Thymus (tissue), 11 donors: ENCODE measurements at regions not wholly inside any gene's neighbourhood (a gene's known extent, or its start where the extent isn't known, plus 50 kb on each side); places are given as distances from the start of the nearest gene placed in this dataset.
"Not testable (repeated sequence)": the region's sequence is repeated elsewhere in the genome, so short reads cannot be mapped to it uniquely, and the experiment has no call there.

Source experiments
- DNase-seq, 9 donors: peaks; one replicate each; pipeline ENCODE4 v3.0.0-alpha.2; 2013; ENCODE audit warnings: low spot score in 9 of 9, low read depth in 6 of 9, missing footprints in 1 of 9
- H3K27ac ChIP-seq, 2 donors: one replicate each; pipeline ENCODE4 v1.5.1; 2013; ENCODE audit warnings: control low read depth in 1 of 2, low read depth in 1 of 2, low read length in 1 of 2, mild to moderate bottlenecking in 1 of 2, moderate library complexity in 1 of 2
- H3K27me3 ChIP-seq, 2 donors: one replicate each; pipeline ENCODE4 v1.5.1; 2013; ENCODE audit warnings: low read length in 1 of 2; ENCODE audit not compliant: control insufficient read depth in 2 of 2, insufficient read depth in 1 of 2
- H3K36me3 ChIP-seq, 2 donors: one replicate each; pipeline ENCODE4 v1.5.1; 2013; ENCODE audit warnings: low read length in 1 of 2, mild to moderate bottlenecking in 1 of 2, moderate library complexity in 1 of 2; ENCODE audit not compliant: control insufficient read depth in 2 of 2, insufficient read depth in 2 of 2
- H3K4me1 ChIP-seq, 2 donors: one replicate each; pipeline ENCODE4 v1.5.1; 2013; ENCODE audit warnings: low read length in 2 of 2; ENCODE audit not compliant: control insufficient read depth in 2 of 2, insufficient read depth in 2 of 2
- H3K4me3 ChIP-seq, 2 donors: one replicate each; pipeline ENCODE4 v1.5.1; 2013; ENCODE audit warnings: low read length in 2 of 2, control low read depth in 1 of 2, mild to moderate bottlenecking in 1 of 2
- H3K9me3 ChIP-seq, 2 donors: one replicate each; pipeline ENCODE4 v1.5.1; 2013; ENCODE audit warnings: low read length in 1 of 2, mild to moderate bottlenecking in 1 of 2; ENCODE audit not compliant: control insufficient read depth in 2 of 2, insufficient read depth in 1 of 2
- WGBS: extraction: QIAGEN DNeasy Blood & Tissue Kit; methylation state at CpG from one replicate; pipeline ENCODE4 v1.1.7; 2013; 5-methylcytosine and 5-hydroxymethylcytosine counted together
- donor health status: healthy.

DNA sequence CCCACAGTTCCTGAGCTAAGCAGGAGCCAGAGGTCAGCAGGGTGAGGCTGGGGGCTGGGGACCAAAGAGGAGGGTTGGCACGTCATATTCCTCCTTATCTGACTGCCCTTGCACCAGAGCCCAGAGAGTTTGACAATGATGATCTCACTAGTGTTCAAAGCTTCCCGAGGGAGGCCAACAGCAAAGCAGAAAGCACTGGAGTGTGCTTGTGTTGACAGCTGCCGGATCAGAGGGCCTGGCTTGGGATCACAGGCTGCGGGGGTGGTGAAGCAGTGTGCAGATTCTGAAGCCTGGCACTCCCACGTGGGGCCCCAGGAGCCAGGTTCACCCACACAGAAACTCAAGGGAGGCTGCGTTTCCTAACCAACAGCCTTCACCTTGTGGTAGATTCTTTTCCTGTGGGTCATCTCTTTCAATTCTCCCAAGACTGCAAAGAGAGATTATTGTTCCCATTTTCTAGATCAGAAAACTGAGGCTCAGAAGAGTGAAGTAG is 89.8 kb downstream of the TRIM43 start:
- not testable (repeated sequence) for H3K4me3 ChIP-seq, H3K27ac ChIP-seq, H3K36me3 ChIP-seq, H3K27me3 ChIP-seq, H3K9me3 ChIP-seq
- peaks cover 0 to 17% of the 10 kb centered on the region in 2 donors for H3K4me1 ChIP-seq
- peak in 1 of 9 donors; percentile 16 for DNase-seq
- WGBS: 72% methylated on average over 6 of the region's 6 CpGs

DNA sequence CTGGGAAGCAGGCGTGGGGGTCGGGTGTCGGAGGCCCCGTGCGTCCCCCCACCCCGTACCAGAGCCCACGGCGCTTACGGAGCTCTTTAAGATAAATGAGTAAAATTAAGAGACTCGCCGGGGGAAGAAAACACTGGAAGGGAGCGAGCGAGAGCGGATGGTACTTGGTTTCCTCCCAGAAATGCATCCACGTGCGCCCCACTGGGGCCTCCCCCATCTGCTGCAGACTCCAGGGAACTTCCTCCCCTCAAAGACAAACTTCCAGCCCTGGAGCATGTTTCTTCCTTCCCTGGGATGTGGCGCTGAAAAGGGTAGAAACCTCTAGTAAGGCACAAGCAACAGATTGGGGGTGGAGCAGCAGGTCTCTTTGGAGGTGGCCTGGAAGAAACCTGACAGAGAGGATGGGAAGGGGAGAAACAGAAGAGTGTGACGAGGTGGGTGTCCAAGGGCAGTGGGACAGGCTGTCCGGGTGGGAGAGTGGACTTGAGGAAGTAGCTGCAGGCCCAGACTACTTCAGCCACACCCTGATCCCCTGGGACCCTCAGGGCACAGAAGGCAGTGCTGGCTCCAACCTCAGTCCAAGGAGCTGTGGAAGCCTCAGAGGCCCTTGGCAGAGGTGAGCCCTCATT is 91.2 kb downstream of the TRIM43 start:
- peak in 1 of 9 donors; percentile 38 for DNase-seq
- not testable (repeated sequence) for H3K27me3 ChIP-seq, H3K36me3 ChIP-seq, H3K9me3 ChIP-seq
- WGBS: 10% methylated on average over 19 of the region's 19 CpGs
- Histone ChIP-seq H3K27ac (peak overlapping the region; percentile 54 to 72), H3K4me1 (peaks cover 0 to 17% of the 10 kb centered on the region in 2 donors), H3K4me3 (peak overlapping the region; percentile 58 to 59)

DNA sequence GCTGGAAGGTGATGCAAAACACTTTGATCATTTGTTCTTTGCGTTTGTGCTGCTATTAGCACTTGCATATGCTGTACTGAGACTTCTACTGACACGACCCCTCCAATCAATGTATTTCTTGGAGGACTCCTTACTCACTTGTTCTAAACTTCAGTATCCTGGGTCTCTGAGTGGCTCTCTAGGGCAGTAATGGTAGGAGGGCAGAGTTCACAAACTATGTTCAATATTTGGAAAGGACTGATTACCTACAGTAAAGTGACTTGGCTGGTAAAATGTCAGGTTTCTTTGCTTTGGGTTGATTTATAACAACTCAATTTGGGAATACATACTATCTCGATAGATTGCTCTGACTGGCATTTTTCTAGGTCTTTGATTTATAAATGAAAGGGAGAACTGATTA is 93.7 kb downstream of the TRIM43 start:
- H3K9me3 ChIP-seq: no peaks in the 10 kb centered on the region
- H3K27ac ChIP-seq: no peak overlapping the region
- no peaks in the 10 kb centered on the region for H3K36me3 ChIP-seq
- no peak overlapping the region for H3K4me3 ChIP-seq
- no peaks in the 10 kb centered on the region for H3K27me3 ChIP-seq
- H3K4me1 ChIP-seq: peaks cover 0 to 17% of the 10 kb centered on the region in 2 donors
- 97% methylated on average over 3 of the region's 3 CpGs for WGBS
- no peak for DNase-seq

- not testable (repeated sequence) for H3K9me3 ChIP-seq, H3K36me3 ChIP-seq, H3K27me3 ChIP-seq, DNase-seq, H3K4me3 ChIP-seq, H3K27ac ChIP-seq
- 93% methylated on average over 5 of the region's 5 CpGs for WGBS
- H3K4me1 ChIP-seq: peaks cover 0 to 17% of the 10 kb centered on the region in 2 donors
Measured at GRCh38 chr2:95686056-95686825, 94.4 kb downstream of the TRIM43 start.

DNA sequence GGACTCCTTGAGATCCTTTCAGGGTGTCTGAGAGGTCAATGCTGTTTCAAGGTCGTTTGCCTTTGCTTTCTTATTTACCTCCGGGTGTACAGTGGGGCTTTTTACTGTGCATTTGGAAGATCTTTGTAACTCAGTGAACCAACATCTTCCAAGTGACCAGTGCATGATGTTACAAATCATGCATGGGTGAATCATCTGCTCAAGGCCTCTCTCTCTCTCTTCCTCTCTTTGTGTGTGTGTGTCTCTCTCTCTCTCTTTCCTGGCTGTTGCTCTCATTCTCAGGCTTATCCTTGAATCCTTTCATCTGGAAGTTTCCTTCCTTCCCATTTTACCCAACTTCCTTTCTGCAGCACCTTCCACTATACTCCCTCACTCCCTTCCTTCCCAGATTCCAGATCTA is 96.1 kb downstream of the TRIM43 start:
- DNase-seq, H3K4me1 ChIP-seq, H3K27ac ChIP-seq, H3K27me3 ChIP-seq, H3K36me3 ChIP-seq, H3K9me3 ChIP-seq, H3K4me3 ChIP-seq: not testable (repeated sequence)
- WGBS: 80% methylated on average over 2 of the region's 2 CpGs

- H3K9me3 ChIP-seq, H3K36me3 ChIP-seq, H3K4me1 ChIP-seq, DNase-seq, H3K27ac ChIP-seq, H3K4me3 ChIP-seq, H3K27me3 ChIP-seq: not testable (repeated sequence)
- WGBS: 95% methylated on average over 7 of the region's 7 CpGs
Measured at GRCh38 chr2:95691210-95691609, 99.4 kb downstream of the TRIM43 start.

DNA sequence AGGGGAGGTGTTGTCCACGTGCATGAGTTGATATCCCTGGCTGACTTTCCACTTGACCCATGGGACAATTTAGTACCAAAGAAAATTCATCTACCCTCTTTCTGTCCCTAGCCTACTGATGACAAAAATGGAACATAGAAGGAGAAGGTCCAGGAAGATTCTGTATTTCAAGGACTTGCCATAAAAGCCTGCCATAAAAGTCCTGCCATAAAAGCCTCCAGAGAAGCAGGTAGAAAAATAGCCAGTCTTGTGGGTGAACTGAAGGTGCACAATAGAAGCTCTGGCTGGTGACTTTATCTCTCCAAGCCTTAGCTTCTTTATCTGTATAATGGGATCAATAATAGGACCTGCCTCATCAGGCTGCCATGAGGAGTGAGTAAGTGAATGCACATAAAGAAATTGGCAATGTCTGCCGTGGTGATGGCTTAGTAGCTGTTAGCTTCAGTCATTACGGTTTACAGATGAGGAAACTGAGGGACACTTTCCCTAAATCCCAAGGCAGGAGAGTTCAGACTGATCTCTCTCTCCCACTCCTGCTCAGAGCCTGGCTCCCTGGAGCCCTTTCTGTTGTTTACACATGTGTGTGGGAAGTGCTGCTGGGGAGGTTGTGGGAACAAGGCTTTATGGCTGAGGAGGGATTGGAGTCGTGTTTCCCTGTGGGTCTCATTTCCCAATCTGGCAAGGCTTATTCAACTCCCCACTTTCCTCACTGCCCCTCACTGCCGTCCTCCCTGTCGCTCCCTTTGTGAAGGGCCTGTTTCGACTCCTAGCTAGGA is 101.5 kb downstream of the TRIM43 start:
- not testable (repeated sequence) for H3K27ac ChIP-seq, H3K4me3 ChIP-seq, DNase-seq, H3K36me3 ChIP-seq, H3K4me1 ChIP-seq, H3K9me3 ChIP-seq, H3K27me3 ChIP-seq
- 95% methylated on average over 7 of the region's 7 CpGs for WGBS

DNA sequence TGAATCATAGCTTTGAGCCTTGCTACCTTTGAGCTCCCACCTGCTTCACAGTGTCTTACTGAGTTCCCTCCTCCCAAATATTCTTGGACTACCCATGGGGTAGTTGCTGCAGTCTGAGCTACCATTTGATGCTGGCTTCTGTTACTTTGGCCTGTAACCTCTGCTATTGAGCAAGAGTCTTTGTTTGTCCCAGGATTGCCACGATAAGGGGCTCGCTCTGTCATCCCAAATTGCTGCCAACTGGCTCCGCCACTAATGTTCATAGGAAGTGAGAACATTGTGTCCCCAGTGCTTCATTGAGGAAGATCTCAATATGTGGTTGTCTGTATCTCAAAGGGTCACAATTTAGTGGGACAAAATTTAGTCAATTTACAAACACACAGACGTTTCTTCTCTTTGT is 103.8 kb downstream of the TRIM43 start:
- Histone ChIP-seq H3K27me3 (no peaks in the 10 kb centered on the region), H3K9me3 (no peaks in the 10 kb centered on the region), H3K4me1 (no peaks in the 10 kb centered on the region), H3K36me3 (no peaks in the 10 kb centered on the region), H3K27ac (no peak overlapping the region), H3K4me3 (no peak overlapping the region)
- no peak for DNase-seq
- WGBS: 93% methylated on average over 4 of the region's 4 CpGs

- Histone ChIP-seq H3K27me3 (no peaks in the 10 kb centered on the region), H3K4me3 (no peak overlapping the region), H3K36me3 (no peaks in the 10 kb centered on the region), H3K27ac (no peak overlapping the region), H3K4me1 (no peaks in the 10 kb centered on the region), H3K9me3 (no peaks in the 10 kb centered on the region)
- WGBS: 98% methylated on average over 4 of the region's 4 CpGs
- DNase-seq: no peak
Measured at GRCh38 chr2:95698146-95698545, 106.3 kb downstream of the TRIM43 start.
